ENCODE measurements at regions not wholly inside any gene's neighbourhood (a gene's known extent, or its start where the extent isn't known, plus 50 kb on each side); places are given as distances from the start of the nearest gene placed in this dataset.

DNA sequence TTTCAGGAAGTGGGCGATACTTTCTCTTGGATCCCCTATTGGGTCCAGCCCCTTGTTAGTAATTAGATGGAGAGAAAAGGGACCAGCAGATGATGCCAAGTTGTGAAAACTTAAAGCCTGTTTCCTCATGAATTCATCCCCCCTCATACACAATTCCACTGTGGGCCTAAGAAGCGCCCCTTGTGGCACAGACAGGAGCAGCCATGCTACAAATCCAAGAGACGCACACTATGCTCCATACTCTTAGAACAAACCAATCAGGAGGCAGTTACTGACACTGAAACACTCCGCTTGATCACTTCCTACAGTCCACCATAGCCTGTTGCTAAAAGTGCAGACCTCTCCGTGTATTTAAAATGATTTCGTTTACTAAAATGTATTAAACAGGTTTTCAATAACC lies 111.3 kb upstream of the ARRDC4 start:
- ChIA-PET CTCF (ENCODE audit: low intra/inter-chr PET ratio) (no interaction called here), POLR2A (no interaction called here)
- Histone ChIP-seq H3K27me3 (ENCODE audit: control insufficient read depth in 2 of 2, insufficient read depth in 2 of 2, low read length in 2 of 2) (no peaks in the 10 kb centered on the region), H3K79me2 (ENCODE audit: control insufficient read depth, insufficient read depth, low read length) (peaks cover 2% of the 10 kb centered on the region; the same call in 1 of the 3 replicates), H2AFZ (ENCODE audit: low read depth, low read length) (no peak overlapping the region), H3K9me3 (replicated peaks; ENCODE audit: control insufficient read depth, insufficient read depth, low read depth, low read length) (no peaks in the 10 kb centered on the region), H3K4me1 (replicated peaks in 1 of 2; ENCODE audit: control insufficient read depth in 2 of 2, insufficient read depth in 2 of 2, low read length in 2 of 2) (no peaks in the 10 kb centered on the region), H3K4me3 (no peak overlapping the region), H3K4me2 (ENCODE audit: insufficient read depth, low read length) (no peak overlapping the region), H3K9ac (ENCODE audit: insufficient read depth in 1 of 2, low read depth in 2 of 2, low read length in 2 of 2) (no peak overlapping the region), H3K27ac (ENCODE audit: extremely low read depth, low read depth, low read length) (no peak overlapping the region), H3K36me3 (ENCODE audit: control insufficient read depth, insufficient read depth, low read length) (no peaks in the 10 kb centered on the region), H4K20me1 (replicated peaks; ENCODE audit: control insufficient read depth, insufficient read depth, low read length) (no peaks in the 10 kb centered on the region), H3K9me1 (ENCODE audit: control insufficient read depth, insufficient read depth, low read length) (no peaks in the 10 kb centered on the region)
- DNase-seq (ENCODE audit: extremely low read depth in 1 of 4, low spot score in 3 of 4) (no peak), ATAC-seq (peak; percentile 81), FAIRE-seq (peak; percentile 6)
- intact Hi-C loops (cut with micrococcal nuclease) (no loop called here), in situ Hi-C loops (cut with MboI) (no loop called here)
- BruUV-seq (replicated peaks): no TSS peak
- 42% methylated on average over 6 of the region's 6 CpGs for WGBS (ENCODE audit: insufficient coverage, low coverage, missing lambda C conversion rate)
- TF ChIP-seq ZNF507 (tag; conservative IDR thresholded peaks at IDR 0.05): no peak
- TF ChIP-seq, protein P1, sequence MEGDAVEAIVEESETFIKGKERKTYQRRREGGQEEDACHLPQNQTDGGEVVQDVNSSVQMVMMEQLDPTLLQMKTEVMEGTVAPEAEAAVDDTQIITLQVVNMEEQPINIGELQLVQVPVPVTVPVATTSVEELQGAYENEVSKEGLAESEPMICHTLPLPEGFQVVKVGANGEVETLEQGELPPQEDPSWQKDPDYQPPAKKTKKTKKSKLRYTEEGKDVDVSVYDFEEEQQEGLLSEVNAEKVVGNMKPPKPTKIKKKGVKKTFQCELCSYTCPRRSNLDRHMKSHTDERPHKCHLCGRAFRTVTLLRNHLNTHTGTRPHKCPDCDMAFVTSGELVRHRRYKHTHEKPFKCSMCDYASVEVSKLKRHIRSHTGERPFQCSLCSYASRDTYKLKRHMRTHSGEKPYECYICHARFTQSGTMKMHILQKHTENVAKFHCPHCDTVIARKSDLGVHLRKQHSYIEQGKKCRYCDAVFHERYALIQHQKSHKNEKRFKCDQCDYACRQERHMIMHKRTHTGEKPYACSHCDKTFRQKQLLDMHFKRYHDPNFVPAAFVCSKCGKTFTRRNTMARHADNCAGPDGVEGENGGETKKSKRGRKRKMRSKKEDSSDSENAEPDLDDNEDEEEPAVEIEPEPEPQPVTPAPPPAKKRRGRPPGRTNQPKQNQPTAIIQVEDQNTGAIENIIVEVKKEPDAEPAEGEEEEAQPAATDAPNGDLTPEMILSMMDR (IDR thresholded peaks at IDR 0.05 in 2 of 3, conservative IDR thresholded peaks at IDR 0.05 in 1 of 3; ENCODE audit: insufficient read depth in 2 of 3, low read depth in 1 of 3, low read length in 3 of 3): peak in 2 of 3 experiments; percentile 12 to 28; a peak in 1 of 6 replicates

DNA sequence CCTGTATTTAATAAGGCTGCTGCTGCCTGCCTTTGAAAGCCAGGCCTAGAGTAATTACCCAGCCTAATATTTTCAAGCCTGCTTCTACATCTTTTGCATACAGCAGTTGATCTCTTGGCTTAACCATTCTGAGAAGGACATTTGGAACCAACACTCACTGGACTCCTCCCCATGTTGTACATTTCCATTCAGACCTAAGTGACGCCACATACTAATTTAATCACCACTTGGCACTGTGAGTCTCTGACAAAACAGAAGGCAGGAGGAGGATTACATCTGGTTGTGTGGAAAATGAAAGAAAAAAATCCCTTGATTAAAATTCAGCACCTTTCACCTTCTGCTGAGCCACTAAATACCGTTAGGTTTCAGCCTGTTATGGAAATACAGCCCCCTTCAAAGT lies 102.2 kb upstream of the ARRDC4 start:
- ATAC-seq: no peak
- no peak for DNase-seq (ENCODE audit: extremely low read depth in 1 of 4, low spot score in 3 of 4)
- no TSS peak for BruUV-seq (replicated peaks)
- Histone ChIP-seq H3K9ac (ENCODE audit: insufficient read depth in 1 of 2, low read depth in 2 of 2, low read length in 2 of 2) (no peak overlapping the region), H3K4me1 (replicated peaks in 1 of 2; ENCODE audit: control insufficient read depth in 2 of 2, insufficient read depth in 2 of 2, low read length in 2 of 2) (no peaks in the 10 kb centered on the region), H4K20me1 (replicated peaks; ENCODE audit: control insufficient read depth, insufficient read depth, low read length) (no peaks in the 10 kb centered on the region), H3K9me1 (ENCODE audit: control insufficient read depth, insufficient read depth, low read length) (no peaks in the 10 kb centered on the region), H3K9me3 (replicated peaks; ENCODE audit: control insufficient read depth, insufficient read depth, low read depth, low read length) (no peaks in the 10 kb centered on the region), H3K27me3 (ENCODE audit: control insufficient read depth in 2 of 2, insufficient read depth in 2 of 2, low read length in 2 of 2) (no peaks in the 10 kb centered on the region), H3K79me2 (ENCODE audit: control insufficient read depth, insufficient read depth, low read length) (no peaks in the 10 kb centered on the region), H3K4me3 (no peak overlapping the region), H3K4me2 (ENCODE audit: insufficient read depth, low read length) (no peak overlapping the region), H3K27ac (ENCODE audit: extremely low read depth, low read depth, low read length) (no peak overlapping the region), H3K36me3 (ENCODE audit: control insufficient read depth, insufficient read depth, low read length) (0 out of 3 replicates have a peak, but pooled peaks cover 2% of the 10 kb centered on the region), H2AFZ (ENCODE audit: low read depth, low read length) (no peak overlapping the region)
- 54% methylated on average over 2 of the region's 2 CpGs for WGBS (ENCODE audit: insufficient coverage, low coverage, missing lambda C conversion rate)
- in situ Hi-C loops (cut with MboI): no loop called here
- ChIA-PET CTCF (ENCODE audit: low intra/inter-chr PET ratio) (no interaction called here), POLR2A (no interaction called here)
- no peak for FAIRE-seq
- intact Hi-C loops (cut with micrococcal nuclease): no loop called here
- TF ChIP-seq ZNF76 (CRISPR knock-in tag; IDR thresholded peaks at IDR 0.05; ENCODE audit: borderline replicate concordance) (no peak), RFX7 (CRISPR knock-in tag; IDR thresholded peaks at IDR 0.05) (no peak), SMARCC2 (IDR thresholded peaks at IDR 0.05; ENCODE audit: low read depth) (no peak), ZNF57 (CRISPR knock-in tag; IDR thresholded peaks at IDR 0.05) (no peak), BDP1 (IDR thresholded peaks at IDR 0.05; ENCODE audit: insufficient read depth, insufficient read length) (no peak), KDM5B (IDR thresholded peaks at IDR 0.05; ENCODE audit: insufficient replicate concordance, low read depth, low read length) (no peak)
- TF ChIP-seq, protein P2, sequence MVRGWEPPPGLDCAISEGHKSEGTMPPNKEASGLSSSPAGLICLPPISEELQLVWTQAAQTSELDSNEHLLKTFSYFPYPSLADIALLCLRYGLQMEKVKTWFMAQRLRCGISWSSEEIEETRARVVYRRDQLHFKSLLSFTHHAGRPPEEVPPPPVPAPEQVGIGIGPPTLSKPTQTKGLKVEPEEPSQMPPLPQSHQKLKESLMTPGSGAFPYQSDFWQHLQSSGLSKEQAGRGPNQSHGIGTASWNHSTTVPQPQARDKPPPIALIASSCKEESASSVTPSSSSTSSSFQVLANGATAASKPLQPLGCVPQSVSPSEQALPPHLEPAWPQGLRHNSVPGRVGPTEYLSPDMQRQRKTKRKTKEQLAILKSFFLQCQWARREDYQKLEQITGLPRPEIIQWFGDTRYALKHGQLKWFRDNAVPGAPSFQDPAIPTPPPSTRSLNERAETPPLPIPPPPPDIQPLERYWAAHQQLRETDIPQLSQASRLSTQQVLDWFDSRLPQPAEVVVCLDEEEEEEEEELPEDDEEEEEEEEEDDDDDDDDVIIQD (CRISPR knock-in tag; IDR thresholded peaks at IDR 0.05): no peak
- TF ChIP-seq, protein P3, sequence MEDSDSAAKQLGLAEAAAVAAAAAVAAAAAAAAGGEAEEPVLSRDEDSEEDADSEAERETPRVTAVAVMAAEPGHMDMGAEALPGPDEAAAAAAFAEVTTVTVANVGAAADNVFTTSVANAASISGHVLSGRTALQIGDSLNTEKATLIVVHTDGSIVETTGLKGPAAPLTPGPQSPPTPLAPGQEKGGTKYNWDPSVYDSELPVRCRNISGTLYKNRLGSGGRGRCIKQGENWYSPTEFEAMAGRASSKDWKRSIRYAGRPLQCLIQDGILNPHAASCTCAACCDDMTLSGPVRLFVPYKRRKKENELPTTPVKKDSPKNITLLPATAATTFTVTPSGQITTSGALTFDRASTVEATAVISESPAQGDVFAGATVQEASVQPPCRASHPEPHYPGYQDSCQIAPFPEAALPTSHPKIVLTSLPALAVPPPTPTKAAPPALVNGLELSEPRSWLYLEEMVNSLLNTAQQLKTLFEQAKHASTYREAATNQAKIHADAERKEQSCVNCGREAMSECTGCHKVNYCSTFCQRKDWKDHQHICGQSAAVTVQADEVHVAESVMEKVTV (CRISPR knock-in tag; IDR thresholded peaks at IDR 0.05): no peak

All from K562 (cell line).